Prostate gland (tissue), 2 donors: ENCODE measurements at regions not wholly inside any gene's neighbourhood (a gene's known extent, or its start where the extent isn't known, plus 50 kb on each side); places are given as distances from the start of the nearest gene placed in this dataset.

Experiments
- CTCF ChIP-seq, 4 experiments: fragments of 200-600 bp in 2 of 4; fragments of 450-650 bp in 2 of 4; sonication (generic) in 2 of 4; IDR thresholded peaks; 1 replicate in 3 of 4; 2 replicates in 1 of 4; pipeline ENCODE4 v1.5.1; 2016 to 2019; ENCODE audit warnings: antibody characterized with exemption in 4 of 4, mild to moderate bottlenecking in 2 of 4, moderate library complexity in 2 of 4
- POLR2A ChIP-seq: fragments of 450-650 bp; IDR thresholded peaks from one replicate; pipeline ENCODE4 v1.6.1; 2016; ENCODE audit warnings: antibody characterized with exemption, mild to moderate bottlenecking

DNA sequence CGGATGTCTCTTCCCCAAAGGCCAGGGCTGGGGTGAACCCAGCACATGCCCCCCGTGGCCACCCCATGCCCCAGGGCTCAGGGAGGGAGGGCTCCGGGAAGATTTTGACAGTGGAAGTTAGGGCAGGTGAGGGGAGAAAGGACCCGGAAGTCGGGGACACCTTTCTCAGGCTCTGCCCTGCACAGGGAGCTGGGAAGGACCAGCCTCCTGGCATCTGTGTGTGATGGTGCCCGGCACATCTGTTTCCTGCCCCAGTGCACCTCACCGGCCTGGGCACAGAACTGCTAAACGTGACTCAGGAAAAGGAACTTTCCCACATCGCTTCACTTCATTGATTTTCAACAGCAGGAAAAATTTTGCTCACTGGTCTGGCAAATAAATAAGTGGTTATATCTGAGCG is 141.1 kb upstream of the AFDN start:
- no peak for TF ChIP-seq CTCF (IDR thresholded peaks at IDR 0.05)
- TF ChIP-seq POLR2A, result no peak
